Epithelial cell of esophagus (primary cell): ENCODE measurements at regions not wholly inside any gene's neighbourhood (a gene's known extent, or its start where the extent isn't known, plus 50 kb on each side); places are given as distances from the start of the nearest gene placed in this dataset.

Experiments
- DNase-seq: peaks from one replicate; pipeline ENCODE4 v3.0.0; 2010; ENCODE audit warnings: low read depth
- H3K4me3 ChIP-seq: 2 replicates; pipeline ENCODE4 v1.5.1; 2011; ENCODE audit warnings: mild to moderate bottlenecking, low read length, control low read depth
- CTCF ChIP-seq: IDR thresholded peaks from 2 replicates; pipeline ENCODE4 v1.5.1; 2011; ENCODE audit warnings: low read depth, mild to moderate bottlenecking, low read length, control low read depth, inconsistent platforms; ENCODE audit not compliant: insufficient read depth; ENCODE audit errors: missing control alignments

- H3K4me3 ChIP-seq: no peak overlapping the region
- no peak for DNase-seq
- TF ChIP-seq CTCF: no peak
Observed at GRCh38 chr1:213331631-213332175, 280.7 kb downstream of the RPS6KC1 start.

- no peak overlapping the region for H3K4me3 ChIP-seq
- TF ChIP-seq CTCF: no peak
- no peak for DNase-seq
Observed at GRCh38 chr1:213332491-213332890, 281.4 kb downstream of the RPS6KC1 start.

GRCh38 chr1:213333121-213333520 lies 282.1 kb downstream of the RPS6KC1 start:
- H3K4me3 ChIP-seq: no peak overlapping the region
- DNase-seq: no peak
- TF ChIP-seq CTCF: no peak

GRCh38 chr1:213335084-213335483 lies 284.0 kb downstream of the RPS6KC1 start:
- DNase-seq: no peak
- no peak overlapping the region for H3K4me3 ChIP-seq
- TF ChIP-seq CTCF: no peak

GRCh38 chr1:213337025-213337678 lies 286.1 kb downstream of the RPS6KC1 start:
- no peak for DNase-seq
- TF ChIP-seq CTCF: no peak
- H3K4me3 ChIP-seq: no peak overlapping the region

GRCh38 chr1:213340593-213340992 lies 289.6 kb downstream of the RPS6KC1 start:
- no peak for TF ChIP-seq CTCF
- DNase-seq: no peak
- no peak overlapping the region for H3K4me3 ChIP-seq

GRCh38 chr1:213345621-213346020 lies 294.6 kb downstream of the RPS6KC1 start:
- TF ChIP-seq CTCF: no peak

More at GRCh38 chr1:213345621-213346020, 294.6 kb downstream of the RPS6KC1 start:
- H3K4me3 ChIP-seq: no peak overlapping the region
- no peak for DNase-seq
